K562 (cell line): ENCODE measurements at regions not wholly inside any gene's neighbourhood (a gene's known extent, or its start where the extent isn't known, plus 50 kb on each side); places are given as distances from the start of the nearest gene placed in this dataset.

Experiments used
- ATAC-seq: fragments of 200-7000 bp; cut with Tn5 transposase; 3 replicates; pipeline ENCODE4 v1.9.1; 2020; ENCODE audit warnings: moderate library complexity
- BruUV-seq: library from RNA; stranded (reverse); fragments of 400-500 nt; replicated peaks from 2 replicates; lab custom pipeline; 2021; lab: Mats Ljungman, UMichigan
- CTCF ChIA-PET: fragments of 300-600 bp; formaldehyde crosslinking; extraction: SDS; loops from one replicate; lab custom pipeline; 2021; ENCODE audit warnings: low intra/inter-chr PET ratio; lab: Yijun Ruan, JAX
- POLR2A ChIA-PET: fragments of 300-600, 350-650 bp; sonication (Branson Sonifier 250); formaldehyde crosslinking; extraction: SDS; loops from one replicate; lab custom pipeline; 2021; ENCODE audit warnings: antibody characterized with exemption, inconsistent platforms; lab: Yijun Ruan, JAX
- DNase-seq, 4 experiments: peaks; one replicate each; pipeline versions ENCODE4 v3.0.0 to v3.0.0-alpha.2; 2011 to 2018; ENCODE audit warnings: low spot score in 3 of 4, mixed read lengths in 3 of 4; ENCODE audit errors: extremely low read depth in 1 of 4
- FAIRE-seq: peaks from 2 replicates; lab custom pipeline; 2011; peaks lifted over from hg19 to GRCh38; lab: Jason Lieb, UNC
- H2AFZ ChIP-seq: 2 replicates; pipeline ENCODE4 v1.6.0; 2011; ENCODE audit warnings: low read depth, low read length, control low read depth, inconsistent platforms
- H3K27ac ChIP-seq: fragments of 200-600 bp; 3 replicates; pipeline ENCODE4 v1.8.0; 2011; ENCODE audit warnings: low read depth, mild to moderate bottlenecking, control low read depth, inconsistent platforms, low read length, moderate library complexity, mixed read lengths; ENCODE audit errors: extremely low read depth
- H3K27me3 ChIP-seq, 2 experiments: fragments of 300-600 bp in 1 of 2; 2 replicates in 1 of 2; 3 replicates in 1 of 2; pipeline versions ENCODE4 v1.6.0 to v1.8.0; 2011; ENCODE audit warnings: inconsistent platforms in 2 of 2, low read length in 2 of 2, mild to moderate bottlenecking in 1 of 2, mixed read lengths in 1 of 2, moderate library complexity in 1 of 2; ENCODE audit not compliant: control insufficient read depth in 2 of 2, insufficient read depth in 2 of 2
- H3K36me3 ChIP-seq: fragments of 300-600 bp; 3 replicates; pipeline ENCODE4 v1.8.0; 2011; ENCODE audit warnings: mild to moderate bottlenecking, low read length, inconsistent platforms; ENCODE audit not compliant: control insufficient read depth, insufficient read depth
- H3K4me1 ChIP-seq, 2 experiments: fragments of 200-600 bp in 1 of 2; replicated peaks in 1 of 2; 2 replicates in 1 of 2; 3 replicates in 1 of 2; pipeline versions ENCODE4 v1.5.1 to v1.8.0; 2011; ENCODE audit warnings: inconsistent platforms in 2 of 2, low read length in 2 of 2, mild to moderate bottlenecking in 1 of 2, mixed read lengths in 1 of 2, moderate library complexity in 1 of 2; ENCODE audit not compliant: control insufficient read depth in 2 of 2, insufficient read depth in 2 of 2
- H3K4me2 ChIP-seq: 2 replicates; pipeline ENCODE4 v1.6.1; 2011; ENCODE audit warnings: low read length, control low read depth, inconsistent platforms, mixed read lengths; ENCODE audit not compliant: insufficient read depth
- H3K4me3 ChIP-seq: fragments of 200-600 bp; sonication (generic), shearing (Covaris generic); 2 replicates; pipeline ENCODE4 v1.5.1; 2016; ENCODE audit warnings: control low read depth, inconsistent platforms
- H3K79me2 ChIP-seq: fragments of 200-600 bp; 3 replicates; pipeline ENCODE4 v1.8.0; 2011; ENCODE audit warnings: low read length, inconsistent platforms; ENCODE audit not compliant: control insufficient read depth, insufficient read depth
- H3K9ac ChIP-seq, 2 experiments: 2 replicates each; pipeline versions ENCODE4 v1.6.0 to v1.6.1; 2011; ENCODE audit warnings: low read depth in 2 of 2, low read length in 2 of 2, control low read depth in 1 of 2, inconsistent platforms in 1 of 2, mild to moderate bottlenecking in 1 of 2, mixed read lengths in 1 of 2; ENCODE audit not compliant: insufficient read depth in 1 of 2
- H3K9me1 ChIP-seq: one replicate; pipeline ENCODE4 v1.6.0; 2011; ENCODE audit warnings: inconsistent platforms, mild to moderate bottlenecking, low read length, moderate library complexity; ENCODE audit not compliant: control insufficient read depth, insufficient read depth
- H3K9me3 ChIP-seq: replicated peaks from 2 replicates; pipeline ENCODE4 v1.5.1; 2011; ENCODE audit warnings: low read depth, low read length, inconsistent platforms; ENCODE audit not compliant: control insufficient read depth, insufficient read depth
- H4K20me1 ChIP-seq: replicated peaks from 2 replicates; pipeline ENCODE4 v1.6.1; 2011; ENCODE audit warnings: low read length, inconsistent platforms, mixed read lengths; ENCODE audit not compliant: control insufficient read depth, insufficient read depth
- CBFA2T3 ChIP-seq: fragments of 450-650 bp; IDR thresholded peaks from 2 replicates; pipeline ENCODE4 v1.6.1; 2017
- JUND ChIP-seq, 2 experiments: IDR thresholded peaks; 2 replicates in 1 of 2; 3 replicates in 1 of 2; pipeline ENCODE4 v1.6.1; 2011; ENCODE audit warnings: borderline replicate concordance in 2 of 2, low read depth in 2 of 2, low read length in 2 of 2, improper control_type of control experiment in 1 of 2, missing biosample characterization in 1 of 2, missing genetic modification characterization in 1 of 2, missing genetic modification reagents in 1 of 2
- MEIS2 ChIP-seq: fragments of 450-650 bp; IDR thresholded peaks from 2 replicates; pipeline ENCODE4 v1.6.1; 2014; ENCODE audit warnings: mild to moderate bottlenecking; ENCODE audit not compliant: partially characterized antibody
- MTA3 ChIP-seq: fragments of 450-650 bp; formaldehyde crosslinking; IDR thresholded peaks from 2 replicates; pipeline ENCODE4 v1.6.1; 2017; ENCODE audit warnings: mild to moderate bottlenecking, borderline replicate concordance
- SMARCA4 ChIP-seq: fragments of 450-650 bp; IDR thresholded peaks from 2 replicates; pipeline ENCODE4 v1.6.1; 2016
- SMARCB1 ChIP-seq: IDR thresholded peaks from 2 replicates; pipeline ENCODE4 v1.6.1; 2011; ENCODE audit warnings: improper control_type of control experiment, low read depth; ENCODE audit not compliant: insufficient read length
- ZNF318 ChIP-seq, 2 experiments: fragments of 450-650 bp; IDR thresholded peaks; 2 replicates each; pipeline ENCODE4 v1.6.1; 2016; ENCODE audit warnings: mild to moderate bottlenecking in 2 of 2, borderline replicate concordance in 1 of 2, low read depth in 1 of 2, moderate library complexity in 1 of 2
- ZNF57 ChIP-seq: fragments of 450-650 bp; formaldehyde crosslinking; IDR thresholded peaks from 2 replicates; pipeline ENCODE4 v1.4.0; 2020; ENCODE audit warnings: mild to moderate bottlenecking, moderate library complexity
- WGBS: fragments of 100-300 bp; shearing (Covaris generic); methylation state at CpG from one replicate; pipeline ENCODE4 v1.1.6; 2016; ENCODE audit warnings: low coverage, mixed read lengths; ENCODE audit not compliant: insufficient coverage; ENCODE audit errors: missing lambda C conversion rate; 5-methylcytosine and 5-hydroxymethylcytosine counted together
- in situ Hi-C: fragments of 300-500 bp; cut with MboI; formaldehyde crosslinking; loops from 4 replicates; pipeline ENCODE4 v1.15.0; 2018; ENCODE audit warnings: inconsistent platforms, mixed read lengths
- intact Hi-C: fragments of 100-400 bp; cut with micrococcal nuclease; formaldehyde crosslinking; loops from 2 replicates; pipeline ENCODE4 v1.14.2; 2022
- TF ChIP-seq, protein P1 (sequence below): fragments of 450-650 bp; IDR thresholded peaks from one replicate; pipeline ENCODE4 v1.6.1; 2018; ENCODE audit warnings: mild to moderate bottlenecking, moderate library complexity; ENCODE audit not compliant: partially characterized antibody
- TF ChIP-seq, protein P2 (sequence below): fragments of 250-450 bp; sonication (Bioruptor Pico); IDR thresholded peaks from 2 replicates; pipeline ENCODE4 v1.9.0; 2021; ENCODE audit warnings: mild to moderate bottlenecking, inconsistent platforms

GRCh38 chr5:157961896-157962590 lies 103.1 kb upstream of the CLINT1 start:
- DNase-seq = no peak
- H3K79me2 ChIP-seq = no peaks in the 10 kb centered on the region
- no peak overlapping the region for H2AFZ ChIP-seq
- no TSS peak for BruUV-seq
- no peaks in the 10 kb centered on the region for H4K20me1 ChIP-seq
- POLR2A ChIA-PET = no interaction called here
- FAIRE-seq = no peak
- H3K27me3 ChIP-seq = peaks cover 12 to 15% of the 10 kb centered on the region in 2 experiments; a peak in 3 of 5 replicates
- no peaks in the 10 kb centered on the region for H3K9me1 ChIP-seq
- no peak overlapping the region for H3K4me2 ChIP-seq
- WGBS = 2% methylated on average over 6 of the region's 6 CpGs
- no peak overlapping the region for H3K27ac ChIP-seq
- H3K4me3 ChIP-seq = no peak overlapping the region
- H3K36me3 ChIP-seq = no peaks in the 10 kb centered on the region
- H3K9ac ChIP-seq = no peak overlapping the region
- ATAC-seq = no peak
- CTCF ChIA-PET = no interaction called here
- no peaks in the 10 kb centered on the region for H3K4me1 ChIP-seq
- no peaks in the 10 kb centered on the region for H3K9me3 ChIP-seq
- in situ Hi-C loops = no loop called here
- intact Hi-C loops = no loop called here
- no peak for TF ChIP-seq SMARCA4
- no peak for TF ChIP-seq JUND (IDR thresholded peaks at IDR 0.05; ENCODE audit: borderline replicate concordance, low read depth, low read length)
- TF ChIP-seq JUND (tag; IDR thresholded peaks at IDR 0.05; ENCODE audit: borderline replicate concordance, low read depth, low read length) = no peak
- TF ChIP-seq MTA3 = no peak
- no peak for TF ChIP-seq ZNF57
- TF ChIP-seq, protein P1, sequence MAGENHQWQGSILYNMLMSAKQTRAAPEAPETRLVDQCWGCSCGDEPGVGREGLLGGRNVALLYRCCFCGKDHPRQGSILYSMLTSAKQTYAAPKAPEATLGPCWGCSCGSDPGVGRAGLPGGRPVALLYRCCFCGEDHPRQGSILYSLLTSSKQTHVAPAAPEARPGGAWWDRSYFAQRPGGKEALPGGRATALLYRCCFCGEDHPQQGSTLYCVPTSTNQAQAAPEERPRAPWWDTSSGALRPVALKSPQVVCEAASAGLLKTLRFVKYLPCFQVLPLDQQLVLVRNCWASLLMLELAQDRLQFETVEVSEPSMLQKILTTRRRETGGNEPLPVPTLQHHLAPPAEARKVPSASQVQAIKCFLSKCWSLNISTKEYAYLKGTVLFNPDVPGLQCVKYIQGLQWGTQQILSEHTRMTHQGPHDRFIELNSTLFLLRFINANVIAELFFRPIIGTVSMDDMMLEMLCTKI = no peak
- TF ChIP-seq, protein P2, sequence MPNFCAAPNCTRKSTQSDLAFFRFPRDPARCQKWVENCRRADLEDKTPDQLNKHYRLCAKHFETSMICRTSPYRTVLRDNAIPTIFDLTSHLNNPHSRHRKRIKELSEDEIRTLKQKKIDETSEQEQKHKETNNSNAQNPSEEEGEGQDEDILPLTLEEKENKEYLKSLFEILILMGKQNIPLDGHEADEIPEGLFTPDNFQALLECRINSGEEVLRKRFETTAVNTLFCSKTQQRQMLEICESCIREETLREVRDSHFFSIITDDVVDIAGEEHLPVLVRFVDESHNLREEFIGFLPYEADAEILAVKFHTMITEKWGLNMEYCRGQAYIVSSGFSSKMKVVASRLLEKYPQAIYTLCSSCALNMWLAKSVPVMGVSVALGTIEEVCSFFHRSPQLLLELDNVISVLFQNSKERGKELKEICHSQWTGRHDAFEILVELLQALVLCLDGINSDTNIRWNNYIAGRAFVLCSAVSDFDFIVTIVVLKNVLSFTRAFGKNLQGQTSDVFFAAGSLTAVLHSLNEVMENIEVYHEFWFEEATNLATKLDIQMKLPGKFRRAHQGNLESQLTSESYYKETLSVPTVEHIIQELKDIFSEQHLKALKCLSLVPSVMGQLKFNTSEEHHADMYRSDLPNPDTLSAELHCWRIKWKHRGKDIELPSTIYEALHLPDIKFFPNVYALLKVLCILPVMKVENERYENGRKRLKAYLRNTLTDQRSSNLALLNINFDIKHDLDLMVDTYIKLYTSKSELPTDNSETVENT (CRISPR knock-in tag) = no peak
- no peak for TF ChIP-seq ZNF318 (IDR thresholded peaks at IDR 0.05; ENCODE audit: borderline replicate concordance in 1 of 2, low read depth in 1 of 2)
- peak; percentile 20 for TF ChIP-seq MEIS2
- no peak for TF ChIP-seq CBFA2T3
- TF ChIP-seq SMARCB1 = no peak
